ENCODE measurements at regions not wholly inside any gene's neighbourhood (a gene's known extent, or its start where the extent isn't known, plus 50 kb on each side); places are given as distances from the start of the nearest gene placed in this dataset.

GRCh38 chr6:18609715-18610114 lies 222.6 kb downstream of the RNF144B start:
- intact Hi-C loops (cut with micrococcal nuclease) (no loop called here), dilution Hi-C loops (cut with MboI; ENCODE audit: extremely low pct_ligation_motif_present, low sequenced_read_pairs) (no loop called here)
- CTCF ChIA-PET = no interaction called here
- Histone ChIP-seq H3K4me1 (ENCODE audit: control insufficient read depth, extremely low read depth, insufficient read depth, low read length) (no peaks in the 10 kb centered on the region), H2AFZ (ENCODE audit: low read depth, low read length) (no peak overlapping the region), H3K9ac (replicated peaks; ENCODE audit: extremely low read depth, insufficient read depth, low read length) (no peak overlapping the region), H3K9me1 (replicated peaks; ENCODE audit: control insufficient read depth, extremely low read depth, insufficient read depth, low read length) (no peaks in the 10 kb centered on the region), H3K4me2 (ENCODE audit: insufficient read depth, low read length) (no peak overlapping the region), H3K27ac (ENCODE audit: insufficient read depth, low read depth, low read length) (no peak overlapping the region), H3K79me2 (ENCODE audit: control insufficient read depth, insufficient read depth, low read length) (no peaks in the 10 kb centered on the region), H3K27me3 (ENCODE audit: control insufficient read depth in 2 of 2, insufficient read depth in 2 of 2, low read length in 2 of 2) (peaks cover 2 to 7% of the 10 kb centered on the region in 2 experiments), H3K9me3 (replicated peaks; ENCODE audit: control insufficient read depth, insufficient read depth, low read length) (no peaks in the 10 kb centered on the region), H3K36me3 (ENCODE audit: control insufficient read depth in 2 of 2, extremely low read depth in 1 of 2, insufficient read depth in 2 of 2, low read length in 2 of 2) (no peaks in the 10 kb centered on the region), H4K20me1 (replicated peaks; ENCODE audit: control insufficient read depth, extremely low read depth, insufficient read depth, low read length) (no peaks in the 10 kb centered on the region), H3K4me3 (replicated peaks in 1 of 3; ENCODE audit: insufficient read depth in 1 of 3, low read depth in 1 of 3, low read length in 3 of 3) (no peak overlapping the region)
- POLR2A ChIA-PET = no interaction called here
- no TSS peak for BruUV-seq (replicated peaks)
- no peak for DNase-seq (ENCODE audit: low read depth, low spot score)
- TF ChIP-seq, protein P1, sequence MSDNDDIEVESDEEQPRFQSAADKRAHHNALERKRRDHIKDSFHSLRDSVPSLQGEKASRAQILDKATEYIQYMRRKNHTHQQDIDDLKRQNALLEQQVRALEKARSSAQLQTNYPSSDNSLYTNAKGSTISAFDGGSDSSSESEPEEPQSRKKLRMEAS (IDR thresholded peaks at IDR 0.05; ENCODE audit: insufficient read depth, insufficient read length) = no peak
- TF ChIP-seq POLR2AphosphoS5 (IDR thresholded peaks at IDR 0.05; ENCODE audit: insufficient read depth, low read depth, low read length) (no peak), POLR2A (IDR thresholded peaks at IDR 0.05; ENCODE audit: low read depth, low read length) (no peak), FOS (IDR thresholded peaks at IDR 0.05; ENCODE audit: borderline replicate concordance, insufficient read depth, low read length) (no peak), GATA2 (IDR thresholded peaks at IDR 0.05; ENCODE audit: insufficient read depth, insufficient read length, low read depth, low read length) (no peak), JUN (IDR thresholded peaks at IDR 0.05; ENCODE audit: borderline replicate concordance, insufficient read depth, insufficient read length, low read depth) (no peak), EZH2 (IDR thresholded peaks at IDR 0.05; ENCODE audit: borderline replicate concordance, low read depth, low read length, severe bottlenecking) (no peak), MYC (IDR thresholded peaks at IDR 0.05; ENCODE audit: low read depth, low read length) (no peak)
- TF ChIP-seq, protein P2, sequence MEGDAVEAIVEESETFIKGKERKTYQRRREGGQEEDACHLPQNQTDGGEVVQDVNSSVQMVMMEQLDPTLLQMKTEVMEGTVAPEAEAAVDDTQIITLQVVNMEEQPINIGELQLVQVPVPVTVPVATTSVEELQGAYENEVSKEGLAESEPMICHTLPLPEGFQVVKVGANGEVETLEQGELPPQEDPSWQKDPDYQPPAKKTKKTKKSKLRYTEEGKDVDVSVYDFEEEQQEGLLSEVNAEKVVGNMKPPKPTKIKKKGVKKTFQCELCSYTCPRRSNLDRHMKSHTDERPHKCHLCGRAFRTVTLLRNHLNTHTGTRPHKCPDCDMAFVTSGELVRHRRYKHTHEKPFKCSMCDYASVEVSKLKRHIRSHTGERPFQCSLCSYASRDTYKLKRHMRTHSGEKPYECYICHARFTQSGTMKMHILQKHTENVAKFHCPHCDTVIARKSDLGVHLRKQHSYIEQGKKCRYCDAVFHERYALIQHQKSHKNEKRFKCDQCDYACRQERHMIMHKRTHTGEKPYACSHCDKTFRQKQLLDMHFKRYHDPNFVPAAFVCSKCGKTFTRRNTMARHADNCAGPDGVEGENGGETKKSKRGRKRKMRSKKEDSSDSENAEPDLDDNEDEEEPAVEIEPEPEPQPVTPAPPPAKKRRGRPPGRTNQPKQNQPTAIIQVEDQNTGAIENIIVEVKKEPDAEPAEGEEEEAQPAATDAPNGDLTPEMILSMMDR (IDR thresholded peaks at IDR 0.05; ENCODE audit: extremely low read depth in 1 of 2, insufficient read depth in 1 of 2, low read depth in 1 of 2, low read length in 2 of 2) = no peak
- no peak for FAIRE-seq

Measured in endothelial cell of umbilical vein (primary cell).